Activated CD8-positive, alpha-beta memory T cell treated with anti-CD3 and anti-CD28 coated beads, Interleukin-2, amount 50 U/mL, for 4 hours (primary cell): ENCODE measurements at regions not wholly inside any gene's neighbourhood (a gene's known extent, or its start where the extent isn't known, plus 50 kb on each side); places are given as distances from the start of the nearest gene placed in this dataset.

Experiments used
- DNase-seq: peaks from one replicate; pipeline ENCODE4 v3.0.0-alpha.2; 2020

- no peak for DNase-seq
Observed at GRCh38 chr15:91523596-91523995, 329.9 kb upstream of the SLCO3A1 start.

- no peak for DNase-seq
Observed at GRCh38 chr15:91524534-91524933, 329.0 kb upstream of the SLCO3A1 start.

GRCh38 chr15:91525751-91526150 lies 327.8 kb upstream of the SLCO3A1 start:
- no peak for DNase-seq

GRCh38 chr15:91526424-91526823 lies 327.1 kb upstream of the SLCO3A1 start:
- no peak for DNase-seq

- DNase-seq, result no peak
Observed at GRCh38 chr15:91528801-91529200, 324.7 kb upstream of the SLCO3A1 start.

- no peak for DNase-seq
Observed at GRCh38 chr15:91529534-91529933, 324.0 kb upstream of the SLCO3A1 start.

GRCh38 chr15:91530279-91530678 lies 323.2 kb upstream of the SLCO3A1 start:
- DNase-seq, result no peak

GRCh38 chr15:91530956-91531582 lies 322.4 kb upstream of the SLCO3A1 start:
- no peak for DNase-seq

- DNase-seq, result no peak
Observed at GRCh38 chr15:91534235-91534634, 319.3 kb upstream of the SLCO3A1 start.

- DNase-seq, result no peak
Observed at GRCh38 chr15:91534976-91535375, 318.5 kb upstream of the SLCO3A1 start.

- DNase-seq, result no peak
Observed at GRCh38 chr15:91535856-91536500, 317.5 kb upstream of the SLCO3A1 start.

GRCh38 chr15:91537856-91538255 lies 315.7 kb upstream of the SLCO3A1 start:
- DNase-seq, result no peak

- DNase-seq, result no peak
Observed at GRCh38 chr15:91538782-91539181, 314.7 kb upstream of the SLCO3A1 start.

- no peak for DNase-seq
Observed at GRCh38 chr15:91541286-91541685, 312.2 kb upstream of the SLCO3A1 start.

- no peak for DNase-seq
Observed at GRCh38 chr15:91542226-91542625, 311.3 kb upstream of the SLCO3A1 start.

GRCh38 chr15:91547356-91547755 lies 306.2 kb upstream of the SLCO3A1 start:
- no peak for DNase-seq

- DNase-seq, result no peak
Observed at GRCh38 chr15:91548549-91548948, 305.0 kb upstream of the SLCO3A1 start.

- DNase-seq, result no peak
Observed at GRCh38 chr15:91549581-91549980, 303.9 kb upstream of the SLCO3A1 start.

- no peak for DNase-seq
Observed at GRCh38 chr15:91552555-91552954, 301.0 kb upstream of the SLCO3A1 start.

GRCh38 chr15:91553196-91553854 lies 300.2 kb upstream of the SLCO3A1 start:
- no peak for DNase-seq

- DNase-seq, result no peak
Observed at GRCh38 chr15:91555312-91555711, 298.2 kb upstream of the SLCO3A1 start.

GRCh38 chr15:91556926-91557325 lies 296.6 kb upstream of the SLCO3A1 start:
- DNase-seq, result no peak

- no peak for DNase-seq
Observed at GRCh38 chr15:91559066-91559465, 294.4 kb upstream of the SLCO3A1 start.

- DNase-seq, result no peak
Observed at GRCh38 chr15:91561371-91562100, 292.0 kb upstream of the SLCO3A1 start.
